Kidney capillary endothelial cell (primary cell): ENCODE measurements at regions not wholly inside any gene's neighbourhood (a gene's known extent, or its start where the extent isn't known, plus 50 kb on each side); places are given as distances from the start of the nearest gene placed in this dataset.
"Not testable (repeated sequence)": the region's sequence is repeated elsewhere in the genome, so short reads cannot be mapped to it uniquely, and the experiment has no call there.

Experiments
- DNase-seq: peaks from one replicate; pipeline ENCODE4 v3.0.0-alpha.2; 2018; ENCODE audit warnings: low spot score

- DNase-seq: no peak
Observed at GRCh38 chr16:13471036-13471435, 448.9 kb upstream of the ERCC4 start.

DNA sequence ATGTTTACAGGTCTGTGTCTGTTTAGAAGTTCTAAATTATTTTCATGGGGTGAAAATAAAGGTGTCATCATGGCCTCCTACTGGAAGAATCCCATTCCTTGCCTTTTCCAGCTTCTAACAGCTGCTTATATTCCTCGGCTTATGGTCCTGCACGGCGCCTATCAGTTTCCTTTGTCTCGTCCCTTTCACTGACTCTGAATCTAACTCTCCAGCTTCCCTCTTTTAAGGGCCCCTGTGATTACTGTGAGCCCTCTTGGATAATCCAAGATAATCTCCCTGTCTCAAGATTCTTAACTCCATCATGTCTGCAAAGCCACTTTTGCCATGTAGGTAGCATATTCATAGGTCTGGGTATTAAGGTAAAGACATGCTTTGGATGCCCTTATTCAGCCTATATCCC is 441.0 kb upstream of the ERCC4 start:
- DNase-seq: no peak

DNA sequence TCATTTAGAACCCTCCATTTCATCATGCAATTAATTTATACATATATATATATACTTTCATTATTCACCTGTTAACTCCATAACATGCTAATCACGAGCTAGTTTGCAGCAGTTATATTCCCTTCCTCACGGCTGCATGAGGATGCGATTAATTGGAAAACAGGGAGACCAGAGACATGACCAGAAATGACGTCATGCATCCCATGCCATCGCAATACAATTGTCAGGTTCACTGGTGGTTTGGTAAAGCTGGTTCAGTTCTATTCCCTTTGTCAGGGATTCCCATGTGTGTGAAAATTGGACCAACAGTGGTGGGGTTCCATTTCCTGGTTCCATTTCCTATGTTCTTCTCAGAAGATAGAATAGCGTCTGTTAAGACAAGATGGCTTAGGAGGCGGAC is 440.4 kb upstream of the ERCC4 start:
- no peak for DNase-seq

DNA sequence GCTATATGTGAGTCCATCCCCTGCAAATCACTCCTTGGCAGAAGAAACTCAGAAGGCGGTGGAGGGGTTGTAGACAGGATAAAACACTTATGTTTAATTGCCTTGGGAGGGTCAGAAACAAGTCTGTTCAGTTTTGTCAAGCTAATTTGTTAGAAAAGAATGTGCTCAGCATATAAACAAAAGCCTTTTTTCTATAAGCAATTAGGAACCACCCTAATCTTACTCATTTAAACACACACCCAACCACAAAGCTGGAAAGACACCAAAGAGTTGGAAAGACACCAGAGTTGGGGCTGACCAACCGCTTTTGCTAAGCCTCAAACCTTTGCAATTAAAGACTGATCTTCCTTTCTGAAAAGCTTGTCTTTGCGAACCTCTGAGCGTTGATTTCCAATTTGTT is 439.2 kb upstream of the ERCC4 start:
- DNase-seq: no peak

- no peak for DNase-seq
Observed at GRCh38 chr16:13483121-13483520, 436.8 kb upstream of the ERCC4 start.

DNA sequence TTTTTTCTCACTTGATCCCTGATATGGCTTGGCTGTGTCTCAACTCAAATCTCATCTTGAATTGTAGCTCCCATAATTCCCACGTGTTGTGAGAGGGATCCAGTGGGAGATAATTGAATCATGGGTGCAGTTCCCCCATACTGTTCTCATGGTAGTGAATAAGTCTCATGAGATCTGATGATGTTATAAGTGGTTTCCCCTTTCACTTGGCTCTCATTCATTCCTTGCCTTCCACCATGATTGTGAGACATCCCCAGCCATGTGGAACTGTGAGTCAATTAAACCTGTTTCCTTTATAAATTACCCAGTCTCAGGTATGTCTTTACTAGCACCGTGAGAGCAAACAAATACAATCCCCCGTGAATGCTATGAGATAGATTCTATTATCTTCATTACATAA is 430.5 kb upstream of the ERCC4 start:
- DNase-seq: not testable (repeated sequence)

- DNase-seq: no peak
Observed at GRCh38 chr16:13492046-13492445, 427.9 kb upstream of the ERCC4 start.

- no peak for DNase-seq
Observed at GRCh38 chr16:13503960-13504635, 415.9 kb upstream of the ERCC4 start.

DNA sequence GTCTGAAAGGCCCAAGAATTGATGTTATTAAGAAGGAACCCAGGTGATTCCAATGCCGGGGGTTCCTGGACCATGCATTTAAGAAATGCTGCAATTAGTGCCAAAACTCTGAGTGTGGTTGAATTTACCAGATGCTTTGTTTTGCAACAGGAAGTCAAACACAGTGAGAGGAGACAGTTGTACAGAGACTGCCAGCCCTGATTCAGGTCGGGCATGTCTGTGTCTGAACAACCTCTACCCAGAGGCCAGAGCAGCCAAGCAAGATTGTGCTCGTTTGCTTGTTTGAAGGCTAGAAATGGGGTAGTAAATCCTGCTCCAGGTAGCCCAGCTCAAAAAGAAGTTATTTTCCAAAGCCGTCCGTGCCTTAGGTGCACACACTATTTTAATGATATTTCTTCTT is 412.4 kb upstream of the ERCC4 start:
- no peak for DNase-seq

DNA sequence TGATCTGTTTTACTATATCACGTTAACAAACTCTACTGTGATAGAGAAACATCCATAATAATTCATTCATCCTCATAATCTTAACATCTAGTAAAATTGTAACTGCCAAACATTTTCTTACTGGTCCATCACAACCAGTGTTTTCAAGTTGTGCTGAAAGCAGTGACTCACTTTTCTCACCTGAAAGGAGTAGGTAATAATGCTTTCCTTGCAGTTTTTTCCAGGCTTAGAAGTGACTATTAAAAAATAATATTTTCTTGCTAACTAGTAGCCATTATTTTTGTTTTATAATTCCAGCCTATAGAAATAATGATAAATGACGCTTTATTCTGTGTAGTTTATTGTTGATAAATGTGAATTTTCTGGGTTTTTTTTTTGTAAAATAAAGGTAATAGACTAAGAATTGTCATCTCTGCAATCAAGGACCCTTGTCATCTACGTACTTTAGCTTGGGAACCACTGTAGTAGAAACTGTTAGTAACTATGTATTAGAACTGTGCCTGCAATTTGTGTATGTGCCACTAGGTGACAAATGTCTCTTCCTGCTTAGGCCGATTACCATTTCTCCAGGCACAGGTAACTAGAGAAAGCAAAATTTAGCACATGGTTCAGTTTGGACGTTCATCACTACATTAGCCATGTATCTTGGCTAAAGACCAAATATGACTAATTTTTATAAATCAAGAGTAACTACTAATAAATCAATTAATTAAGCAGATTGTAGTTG is 409.4 kb upstream of the ERCC4 start:
- no peak for DNase-seq

GRCh38 chr16:13517841-13518240 is 402.1 kb upstream of the ERCC4 start:
- DNase-seq: no peak

- DNase-seq: no peak
Observed at GRCh38 chr16:13519871-13520270, 400.1 kb upstream of the ERCC4 start.

- no peak for DNase-seq
Observed at GRCh38 chr16:13521356-13521755, 398.6 kb upstream of the ERCC4 start.

- no peak for DNase-seq
Observed at GRCh38 chr16:13527332-13527731, 392.6 kb upstream of the ERCC4 start.

GRCh38 chr16:13528691-13529090 is 391.3 kb upstream of the ERCC4 start:
- no peak for DNase-seq

DNA sequence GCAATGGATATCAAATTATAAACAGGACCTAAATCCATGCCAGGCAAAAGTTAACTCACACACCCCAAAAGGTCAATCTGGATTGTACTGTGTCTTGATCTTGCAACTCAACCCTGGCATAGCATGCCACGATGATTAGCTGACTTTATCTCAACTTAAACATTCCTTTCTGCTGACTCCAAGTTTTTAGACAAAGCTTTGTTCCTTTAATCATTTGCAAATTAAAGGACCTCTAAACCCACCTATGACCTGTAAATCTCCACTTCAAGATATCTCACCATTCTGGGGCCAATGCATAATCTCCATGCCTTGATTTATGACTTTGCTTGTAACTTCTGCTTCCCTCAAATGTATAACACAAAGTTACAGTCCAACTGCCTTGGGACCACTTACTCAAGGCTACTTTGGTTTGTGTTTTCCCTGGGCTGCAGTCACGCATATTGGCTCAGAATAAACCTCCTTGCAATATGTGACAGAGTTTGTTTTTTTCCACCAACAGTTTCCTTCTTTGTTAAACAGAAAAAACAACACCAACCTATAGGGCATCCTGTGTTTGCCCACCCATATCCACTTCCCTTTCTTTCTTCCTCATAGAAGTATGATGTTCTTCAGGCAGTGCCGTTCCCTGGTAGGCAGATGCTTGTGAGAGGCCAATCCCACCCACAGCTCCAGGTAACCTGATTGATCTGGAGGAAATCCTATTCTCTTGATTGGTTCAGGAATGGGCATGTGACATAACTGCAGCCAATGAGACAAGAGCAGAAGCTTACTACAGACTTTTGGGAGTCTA is 390.6 kb upstream of the ERCC4 start:
- no peak for DNase-seq

GRCh38 chr16:13540771-13541170 is 379.2 kb upstream of the ERCC4 start:
- DNase-seq: no peak

DNA sequence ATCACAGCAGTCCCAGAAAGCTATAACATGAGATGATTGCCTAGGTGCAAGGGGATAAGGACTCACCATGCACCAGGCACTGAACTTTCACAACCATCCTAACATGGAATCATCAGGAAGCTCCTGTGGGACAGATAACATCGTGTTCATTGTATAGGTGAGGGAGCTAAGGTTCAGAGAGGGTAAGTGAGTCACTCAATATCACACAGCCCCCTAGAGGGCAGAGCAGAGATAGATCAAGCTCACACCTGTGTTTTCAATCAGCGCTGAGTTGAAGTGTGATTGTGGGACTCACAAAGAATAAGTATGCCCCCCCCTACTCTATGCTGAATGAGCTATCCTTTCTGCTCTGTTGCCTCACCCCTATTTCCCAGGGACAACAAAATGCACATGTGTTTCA is 377.7 kb upstream of the ERCC4 start:
- no peak for DNase-seq

- DNase-seq: no peak
Observed at GRCh38 chr16:13543850-13544249, 376.1 kb upstream of the ERCC4 start.

DNA sequence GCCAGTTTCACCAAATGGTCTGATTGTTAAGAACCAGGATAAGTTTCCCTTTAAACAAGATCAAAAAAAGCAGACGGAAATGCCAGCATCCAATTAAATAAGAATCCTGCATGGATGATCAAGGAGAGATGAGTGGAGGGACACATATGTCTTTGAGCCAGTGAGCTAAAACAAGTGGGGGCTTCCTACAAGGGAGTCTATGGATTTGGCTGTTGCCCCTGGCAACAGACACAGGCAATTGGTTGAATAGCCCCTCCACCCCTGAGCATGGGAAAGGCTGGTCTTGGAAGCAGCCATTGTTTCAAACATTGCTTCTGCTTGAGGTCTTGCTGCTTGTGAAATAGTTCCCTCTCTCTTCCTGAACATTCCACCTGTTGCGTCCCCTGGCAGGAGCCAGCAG is 374.7 kb upstream of the ERCC4 start:
- no peak for DNase-seq

GRCh38 chr16:13550254-13550653 is 369.7 kb upstream of the ERCC4 start:
- no peak for DNase-seq

DNA sequence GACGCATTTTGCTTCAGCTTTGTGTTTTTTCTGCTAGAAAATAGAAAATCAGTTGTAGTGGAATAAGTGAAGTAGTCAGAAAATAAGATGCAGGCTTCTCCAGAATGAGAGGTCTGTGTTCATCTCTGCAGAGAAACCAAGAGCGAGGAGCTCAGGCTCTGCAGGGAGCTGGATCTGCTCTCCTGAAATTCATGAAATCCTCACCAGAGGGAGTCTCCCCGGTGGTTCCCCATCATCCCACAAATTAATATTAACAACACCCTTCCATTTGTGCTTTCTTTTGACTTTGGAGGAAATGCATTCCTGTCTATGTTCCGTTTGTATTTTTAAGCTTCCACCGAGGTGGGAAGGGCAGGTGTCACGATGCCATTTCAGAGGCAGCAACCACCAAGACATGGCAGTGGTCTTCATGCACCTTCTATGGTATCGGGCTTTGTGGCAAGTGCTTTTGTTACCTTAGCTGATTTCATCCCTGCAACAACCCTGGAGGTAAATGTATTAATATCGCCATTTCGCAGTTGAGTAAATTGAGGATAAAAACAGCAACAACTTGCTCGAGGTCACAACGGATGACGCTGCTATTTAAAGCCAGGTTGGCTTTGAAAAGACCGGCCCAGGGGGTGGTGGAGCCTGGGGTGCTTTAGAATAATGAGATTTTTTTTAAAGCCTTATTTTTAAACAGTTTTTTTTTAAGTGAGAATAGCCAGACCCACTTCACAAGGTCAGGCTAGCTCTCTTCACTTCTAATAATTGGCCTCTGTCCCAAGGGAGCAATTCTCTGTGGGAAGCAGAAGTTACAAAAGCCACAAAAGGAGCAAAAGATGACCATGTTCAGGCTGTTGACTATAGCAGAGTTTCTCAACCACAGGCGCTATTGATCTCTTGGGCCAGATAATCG is 367.6 kb upstream of the ERCC4 start:
- no peak for DNase-seq
